HEK293 (cell line): ENCODE measurements at regions not wholly inside any gene's neighbourhood (a gene's known extent, or its start where the extent isn't known, plus 50 kb on each side); places are given as distances from the start of the nearest gene placed in this dataset.
A peak's percentile ranks its signal among the peaks of the same experiment; 100 is the strongest.

Experiments used
- CTCF ChIA-PET: fragments of 350-600 bp; formaldehyde crosslinking; extraction: SDS; loops from one replicate; lab custom pipeline; 2021; ENCODE audit warnings: antibody characterized with exemption; lab: Yijun Ruan, JAX
- POLR2A ChIA-PET: fragments of 300-600 bp; formaldehyde crosslinking; extraction: SDS; loops from one replicate; lab custom pipeline; 2020; ENCODE audit warnings: antibody characterized with exemption, inconsistent platforms; lab: Yijun Ruan, JAX
- H3K27ac ChIP-seq: fragments of 200-500 bp; sonication (Bioruptor generic); 2 replicates; pipeline ENCODE4 v1.5.1; 2014; ENCODE audit warnings: low read depth, low read length, control low read depth, inconsistent platforms; ENCODE audit errors: extremely low read depth
- H3K36me3 ChIP-seq, 2 experiments: fragments of 200-500 bp in 1 of 2; sonication (Bioruptor generic) in 1 of 2; 1 replicate in 1 of 2; 2 replicates in 1 of 2; pipeline ENCODE4 v1.5.1; 2014 to 2017; ENCODE audit warnings: inconsistent platforms in 2 of 2, low read length in 2 of 2; ENCODE audit not compliant: control insufficient read depth in 2 of 2, insufficient read depth in 1 of 2
- H3K4me1 ChIP-seq: fragments of 200-500 bp; sonication (Bioruptor generic); 2 replicates; pipeline ENCODE4 v1.5.1; 2014; ENCODE audit warnings: mild to moderate bottlenecking, low read length, inconsistent platforms; ENCODE audit not compliant: control insufficient read depth, insufficient read depth
- H3K4me3 ChIP-seq: 2 replicates; pipeline ENCODE4 v1.5.1; 2011; ENCODE audit warnings: low read depth, mild to moderate bottlenecking, control low read depth, low read length, moderate library complexity
- H3K9me3 ChIP-seq: fragments of 200-500 bp; sonication (Bioruptor generic); 2 replicates; pipeline ENCODE4 v1.5.1; 2014; ENCODE audit warnings: low read depth, low read length, inconsistent platforms; ENCODE audit not compliant: control insufficient read depth, insufficient read depth
- EGR2 ChIP-seq: fragments of 450-650 bp; formaldehyde crosslinking; IDR thresholded peaks from 2 replicates; pipeline ENCODE4 v1.5.1; 2016; ENCODE audit warnings: low read depth, missing biosample characterization, missing genetic modification characterization
- MEIS1 ChIP-seq: sonication (generic); formaldehyde crosslinking; IDR thresholded peaks from 2 replicates; pipeline ENCODE4 v1.8.1; 2022; ENCODE audit warnings: missing genetic modification reagents, mild to moderate bottlenecking, borderline replicate concordance
- MYNN ChIP-seq: fragments of 450-650 bp; formaldehyde crosslinking; IDR thresholded peaks from 2 replicates; pipeline ENCODE4 v1.5.1; 2016; ENCODE audit warnings: missing biosample characterization, missing genetic modification characterization, borderline replicate concordance
- OSR2 ChIP-seq: fragments of 450-650 bp; formaldehyde crosslinking; IDR thresholded peaks from 2 replicates; pipeline ENCODE4 v1.5.1; 2016; ENCODE audit warnings: missing biosample characterization, missing genetic modification characterization
- YY1 ChIP-seq: fragments of 450-650 bp; formaldehyde crosslinking; IDR thresholded peaks from 2 replicates; pipeline ENCODE4 v1.5.1; 2018; ENCODE audit warnings: missing biosample characterization, missing genetic modification characterization
- ZFHX2 ChIP-seq: fragments of 450-650 bp; formaldehyde crosslinking; conservative IDR thresholded peaks from 2 replicates; pipeline ENCODE4 v1.5.1; 2016; ENCODE audit warnings: missing biosample characterization, missing genetic modification characterization
- ZFP3 ChIP-seq: fragments of 450-650 bp; formaldehyde crosslinking; IDR thresholded peaks from 2 replicates; pipeline ENCODE4 v1.5.1; 2016; ENCODE audit warnings: low read depth, missing biosample characterization, missing genetic modification characterization
- ZFP41 ChIP-seq: fragments of 450-650 bp; formaldehyde crosslinking; IDR thresholded peaks from 2 replicates; pipeline ENCODE4 v1.5.1; 2016; ENCODE audit warnings: missing biosample characterization, missing genetic modification characterization, borderline replicate concordance
- ZNF132 ChIP-seq: fragments of 450-650 bp; formaldehyde crosslinking; IDR thresholded peaks from 2 replicates; pipeline ENCODE4 v1.5.1; 2017; ENCODE audit warnings: missing biosample characterization, missing genetic modification characterization, borderline replicate concordance
- ZNF140 ChIP-seq: fragments of 450-650 bp; formaldehyde crosslinking; IDR thresholded peaks from 2 replicates; pipeline ENCODE4 v1.5.1; 2016; ENCODE audit warnings: missing biosample characterization, missing genetic modification characterization
- ZNF157 ChIP-seq: fragments of 450-650 bp; formaldehyde crosslinking; IDR thresholded peaks from 2 replicates; pipeline ENCODE4 v1.5.1; 2016; ENCODE audit warnings: missing biosample characterization, missing genetic modification characterization
- ZNF169 ChIP-seq: fragments of 450-650 bp; formaldehyde crosslinking; IDR thresholded peaks from 2 replicates; pipeline ENCODE4 v1.5.1; 2016; ENCODE audit warnings: missing biosample characterization, missing genetic modification characterization
- ZNF350 ChIP-seq: fragments of 450-650 bp; formaldehyde crosslinking; IDR thresholded peaks from 2 replicates; pipeline ENCODE4 v1.5.0; 2017; ENCODE audit warnings: missing biosample characterization, mild to moderate bottlenecking, missing genetic modification characterization
- ZNF473 ChIP-seq: fragments of 450-650 bp; formaldehyde crosslinking; IDR thresholded peaks from 2 replicates; pipeline ENCODE4 v1.5.1; 2017; ENCODE audit warnings: missing biosample characterization, missing genetic modification characterization
- ZNF555 ChIP-seq: fragments of 450-650 bp; formaldehyde crosslinking; conservative IDR thresholded peaks from 2 replicates; pipeline ENCODE4 v1.5.1; 2017; ENCODE audit warnings: missing biosample characterization, mild to moderate bottlenecking, missing genetic modification characterization, inconsistent platforms
- ZNF560 ChIP-seq: fragments of 450-650 bp; formaldehyde crosslinking; IDR thresholded peaks from 2 replicates; pipeline ENCODE4 v1.5.1; 2017; ENCODE audit warnings: missing biosample characterization, missing genetic modification characterization, borderline replicate concordance
- ZNF660 ChIP-seq: fragments of 450-650 bp; IDR thresholded peaks from 2 replicates; pipeline ENCODE4 v1.5.1; 2018; ENCODE audit warnings: missing biosample characterization, mild to moderate bottlenecking, missing genetic modification characterization
- ZNF747 ChIP-seq: fragments of 450-650 bp; formaldehyde crosslinking; IDR thresholded peaks from 2 replicates; pipeline ENCODE4 v1.5.1; 2016; ENCODE audit warnings: missing biosample characterization, missing genetic modification characterization
- ZNF76 ChIP-seq: fragments of 450-650 bp; formaldehyde crosslinking; IDR thresholded peaks from 2 replicates; pipeline ENCODE4; 2016; ENCODE audit warnings: low read depth, missing biosample characterization, missing genetic modification characterization, borderline replicate concordance
- ZNF776 ChIP-seq: fragments of 450-650 bp; formaldehyde crosslinking; IDR thresholded peaks from 2 replicates; pipeline ENCODE4 v1.5.0; 2017; ENCODE audit warnings: missing biosample characterization, missing genetic modification characterization, borderline replicate concordance
- TF ChIP-seq, protein P1 (sequence below): fragments of 450-650 bp; formaldehyde crosslinking; IDR thresholded peaks from 2 replicates; pipeline ENCODE4 v1.5.1; 2016; ENCODE audit warnings: missing biosample characterization, missing genetic modification characterization
- TF ChIP-seq, protein P2 (sequence below): fragments of 450-650 bp; formaldehyde crosslinking; IDR thresholded peaks from 2 replicates; pipeline ENCODE4 v1.5.1; 2017; ENCODE audit warnings: missing biosample characterization, missing genetic modification characterization
- TF ChIP-seq, protein P3 (sequence below): fragments of 450-650 bp; formaldehyde crosslinking; IDR thresholded peaks from 2 replicates; pipeline ENCODE4 v1.5.1; 2017; ENCODE audit warnings: missing biosample characterization, mild to moderate bottlenecking, missing genetic modification characterization, moderate library complexity
- TF ChIP-seq, protein P4 (sequence below): fragments of 450-650 bp; formaldehyde crosslinking; IDR thresholded peaks from 2 replicates; pipeline ENCODE4 v1.5.1; 2016; ENCODE audit warnings: missing biosample characterization, missing genetic modification characterization
- TF ChIP-seq, protein P5 (sequence below): fragments of 450-650 bp; formaldehyde crosslinking; IDR thresholded peaks from 2 replicates; pipeline ENCODE4 v1.5.1; 2016; ENCODE audit warnings: missing biosample characterization, missing genetic modification characterization

DNA sequence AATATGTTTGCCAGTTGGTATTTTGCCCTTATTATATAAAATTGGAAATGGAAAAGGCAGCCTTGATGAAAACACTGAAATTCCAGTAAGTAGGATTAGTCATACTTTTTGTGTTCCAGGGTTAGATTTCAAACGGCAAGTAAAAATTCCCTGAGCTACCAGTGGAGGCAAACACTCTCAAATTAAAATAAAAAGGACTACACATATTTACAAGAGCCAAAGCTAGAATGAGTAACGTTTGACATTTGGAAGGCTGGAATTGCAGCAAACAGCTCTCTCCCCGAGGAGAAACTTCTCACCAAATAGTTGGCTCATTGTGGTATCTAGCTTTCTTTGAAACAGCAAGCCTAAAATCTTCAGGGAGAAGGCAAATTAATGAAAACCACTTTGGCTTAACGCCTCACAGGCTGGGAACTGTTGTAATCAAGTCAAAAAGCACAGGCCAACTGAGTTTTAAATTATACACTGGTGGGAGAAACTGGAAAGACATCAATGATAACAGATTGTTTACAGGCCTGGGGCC, 288.4 kb downstream of the SNX13 start:
- POLR2A ChIA-PET, result no interaction called here
- H3K4me1 ChIP-seq, result no peaks in the 10 kb centered on the region

DNA sequence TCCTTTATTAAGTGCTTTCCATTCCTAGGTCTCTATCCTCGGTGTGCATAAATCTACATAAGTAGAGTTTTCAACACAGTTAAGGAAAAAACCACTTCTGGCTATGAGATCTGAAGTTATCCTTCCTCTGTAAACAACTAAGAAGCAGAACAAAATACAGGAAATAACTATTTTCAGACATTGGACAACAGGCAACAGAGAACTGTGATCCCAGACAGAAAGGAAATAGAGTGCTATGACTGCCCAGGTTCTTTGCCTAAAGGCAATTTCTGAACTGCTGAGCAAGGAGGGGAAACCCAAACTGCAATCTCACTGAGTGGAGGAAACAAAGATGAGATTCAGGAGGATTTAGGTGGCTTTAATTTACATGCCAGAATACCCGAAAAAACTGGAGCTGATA, 285.4 kb downstream of the SNX13 start:
- Histone ChIP-seq H3K4me1 (no peaks in the 10 kb centered on the region), H3K27ac (no peak overlapping the region), H3K36me3 (no peaks in the 10 kb centered on the region), H3K4me3 (no peak overlapping the region), H3K9me3 (no peaks in the 10 kb centered on the region)
- ChIA-PET CTCF (interaction anchor here (0.7 kb wide), 1 partner anchor 573 kb away, joined by 5 read pairs; no protein-coding TSS in a partner anchor), POLR2A (no interaction called here)
- TF ChIP-seq ZFP3, result no peak
- no peak for TF ChIP-seq ZNF350 (tag by site-specific recombination)
- TF ChIP-seq EGR2 (tag by site-specific recombination), result no peak
- no peak for TF ChIP-seq ZNF747 (tag by site-specific recombination)
- TF ChIP-seq ZNF660 (tag by site-specific recombination), result no peak
- TF ChIP-seq ZNF140, result no peak
- TF ChIP-seq ZFHX2 (tag by site-specific recombination), result no peak
- TF ChIP-seq ZNF132, result no peak
- TF ChIP-seq ZNF555 (tag by site-specific recombination), result no peak
- no peak for TF ChIP-seq MEIS1 (CRISPR knock-in tag)
- TF ChIP-seq ZNF560, result no peak
- TF ChIP-seq, protein P1, sequence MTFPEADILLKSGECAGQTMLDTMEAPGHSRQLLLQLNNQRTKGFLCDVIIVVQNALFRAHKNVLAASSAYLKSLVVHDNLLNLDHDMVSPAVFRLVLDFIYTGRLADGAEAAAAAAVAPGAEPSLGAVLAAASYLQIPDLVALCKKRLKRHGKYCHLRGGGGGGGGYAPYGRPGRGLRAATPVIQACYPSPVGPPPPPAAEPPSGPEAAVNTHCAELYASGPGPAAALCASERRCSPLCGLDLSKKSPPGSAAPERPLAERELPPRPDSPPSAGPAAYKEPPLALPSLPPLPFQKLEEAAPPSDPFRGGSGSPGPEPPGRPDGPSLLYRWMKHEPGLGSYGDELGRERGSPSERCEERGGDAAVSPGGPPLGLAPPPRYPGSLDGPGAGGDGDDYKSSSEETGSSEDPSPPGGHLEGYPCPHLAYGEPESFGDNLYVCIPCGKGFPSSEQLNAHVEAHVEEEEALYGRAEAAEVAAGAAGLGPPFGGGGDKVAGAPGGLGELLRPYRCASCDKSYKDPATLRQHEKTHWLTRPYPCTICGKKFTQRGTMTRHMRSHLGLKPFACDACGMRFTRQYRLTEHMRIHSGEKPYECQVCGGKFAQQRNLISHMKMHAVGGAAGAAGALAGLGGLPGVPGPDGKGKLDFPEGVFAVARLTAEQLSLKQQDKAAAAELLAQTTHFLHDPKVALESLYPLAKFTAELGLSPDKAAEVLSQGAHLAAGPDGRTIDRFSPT, result no peak
- TF ChIP-seq MYNN, result no peak
- TF ChIP-seq, protein P2, sequence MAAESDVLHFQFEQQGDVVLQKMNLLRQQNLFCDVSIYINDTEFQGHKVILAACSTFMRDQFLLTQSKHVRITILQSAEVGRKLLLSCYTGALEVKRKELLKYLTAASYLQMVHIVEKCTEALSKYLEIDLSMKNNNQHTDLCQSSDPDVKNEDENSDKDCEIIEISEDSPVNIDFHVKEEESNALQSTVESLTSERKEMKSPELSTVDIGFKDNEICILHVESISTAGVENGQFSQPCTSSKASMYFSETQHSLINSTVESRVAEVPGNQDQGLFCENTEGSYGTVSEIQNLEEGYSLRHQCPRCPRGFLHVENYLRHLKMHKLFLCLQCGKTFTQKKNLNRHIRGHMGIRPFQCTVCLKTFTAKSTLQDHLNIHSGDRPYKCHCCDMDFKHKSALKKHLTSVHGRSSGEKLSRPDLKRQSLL, result no peak

More for the DNA sequence above, 288.4 kb downstream of the SNX13 start:
- H3K27ac ChIP-seq, result no peak overlapping the region
- CTCF ChIA-PET, result interaction anchor here (0.5 to 2.3 kb wide), 5 partner anchors 11 to 1760 kb away, joined by 3 to 8 read pairs (median 3); no protein-coding TSS in a partner anchor
- TF ChIP-seq ZNF76, result no peak
- TF ChIP-seq, protein P3, sequence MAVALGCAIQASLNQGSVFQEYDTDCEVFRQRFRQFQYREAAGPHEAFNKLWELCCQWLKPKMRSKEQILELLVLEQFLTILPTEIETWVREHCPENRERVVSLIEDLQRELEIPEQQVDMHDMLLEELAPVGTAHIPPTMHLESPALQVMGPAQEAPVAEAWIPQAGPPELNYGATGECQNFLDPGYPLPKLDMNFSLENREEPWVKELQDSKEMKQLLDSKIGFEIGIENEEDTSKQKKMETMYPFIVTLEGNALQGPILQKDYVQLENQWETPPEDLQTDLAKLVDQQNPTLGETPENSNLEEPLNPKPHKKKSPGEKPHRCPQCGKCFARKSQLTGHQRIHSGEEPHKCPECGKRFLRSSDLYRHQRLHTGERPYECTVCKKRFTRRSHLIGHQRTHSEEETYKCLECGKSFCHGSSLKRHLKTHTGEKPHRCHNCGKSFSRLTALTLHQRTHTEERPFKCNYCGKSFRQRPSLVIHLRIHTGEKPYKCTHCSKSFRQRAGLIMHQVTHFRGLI (tag by site-specific recombination), result peak; percentile 76; the same call in 1 of the 2 replicates
- TF ChIP-seq, all 188 proteins: peak for 1
- Histone ChIP-seq H3K9me3 (no peaks in the 10 kb centered on the region), H3K4me3 (no peak overlapping the region), H3K36me3 (no peaks in the 10 kb centered on the region)

DNA sequence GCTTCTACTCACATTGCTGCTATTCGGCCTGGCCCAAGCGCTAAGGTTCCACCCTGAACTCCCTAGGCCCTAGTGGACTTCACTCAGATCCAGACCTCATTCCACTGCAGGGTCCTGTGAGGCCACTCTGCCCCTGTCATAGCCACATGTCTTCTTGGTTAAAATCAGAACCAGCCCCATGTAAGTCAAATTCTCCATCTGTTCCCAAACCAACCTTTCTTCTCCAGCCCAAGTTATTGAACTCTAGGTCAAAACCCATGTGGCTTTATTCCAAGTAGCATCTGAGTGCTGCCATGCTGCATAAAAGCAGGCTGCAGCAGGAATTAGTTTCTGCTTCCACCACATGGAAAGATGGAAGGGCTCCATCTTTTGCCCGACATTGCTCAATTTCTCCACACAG, 281.2 kb downstream of the SNX13 start:
- ChIA-PET POLR2A (no interaction called here), CTCF (interaction anchor here (0.5 kb wide), 1 partner anchor 692 kb away, joined by 3 read pairs; no protein-coding TSS in a partner anchor)
- no peaks in the 10 kb centered on the region for H3K9me3 ChIP-seq
- no peak overlapping the region for H3K27ac ChIP-seq
- H3K36me3 ChIP-seq, result no peaks in the 10 kb centered on the region
- no peaks in the 10 kb centered on the region for H3K4me1 ChIP-seq
- H3K4me3 ChIP-seq, result no peak overlapping the region
- TF ChIP-seq ZNF776 (no peak), YY1 (tag by site-specific recombination) (no peak), ZNF169 (no peak), OSR2 (tag by site-specific recombination) (no peak), ZFP41 (no peak), ZNF157 (no peak), ZNF473 (tag by site-specific recombination) (no peak)
- TF ChIP-seq, protein P4, sequence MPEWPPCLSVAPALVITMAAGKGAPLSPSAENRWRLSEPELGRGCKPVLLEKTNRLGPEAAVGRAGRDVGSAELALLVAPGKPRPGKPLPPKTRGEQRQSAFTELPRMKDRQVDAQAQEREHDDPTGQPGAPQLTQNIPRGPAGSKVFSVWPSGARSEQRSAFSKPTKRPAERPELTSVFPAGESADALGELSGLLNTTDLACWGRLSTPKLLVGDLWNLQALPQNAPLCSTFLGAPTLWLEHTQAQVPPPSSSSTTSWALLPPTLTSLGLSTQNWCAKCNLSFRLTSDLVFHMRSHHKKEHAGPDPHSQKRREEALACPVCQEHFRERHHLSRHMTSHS (tag by site-specific recombination), result no peak
- TF ChIP-seq, protein P5, sequence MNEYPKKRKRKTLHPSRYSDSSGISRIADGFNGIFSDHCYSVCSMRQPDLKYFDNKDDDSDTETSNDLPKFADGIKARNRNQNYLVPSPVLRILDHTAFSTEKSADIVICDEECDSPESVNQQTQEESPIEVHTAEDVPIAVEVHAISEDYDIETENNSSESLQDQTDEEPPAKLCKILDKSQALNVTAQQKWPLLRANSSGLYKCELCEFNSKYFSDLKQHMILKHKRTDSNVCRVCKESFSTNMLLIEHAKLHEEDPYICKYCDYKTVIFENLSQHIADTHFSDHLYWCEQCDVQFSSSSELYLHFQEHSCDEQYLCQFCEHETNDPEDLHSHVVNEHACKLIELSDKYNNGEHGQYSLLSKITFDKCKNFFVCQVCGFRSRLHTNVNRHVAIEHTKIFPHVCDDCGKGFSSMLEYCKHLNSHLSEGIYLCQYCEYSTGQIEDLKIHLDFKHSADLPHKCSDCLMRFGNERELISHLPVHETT (tag by site-specific recombination), result no peak
